HCT116 (cell line): ENCODE measurements at regions not wholly inside any gene's neighbourhood (a gene's known extent, or its start where the extent isn't known, plus 50 kb on each side); places are given as distances from the start of the nearest gene placed in this dataset.

ENCODE experiments used
- ATAC-seq: fragments of 200-7000 bp; cut with Tn5 transposase; 2 replicates; pipeline ENCODE4 v1.9.1; 2020; ENCODE audit warnings: mild to moderate bottlenecking, moderate library complexity
- BruUV-seq: library from RNA; stranded (reverse); fragments of 400-500 nt; replicated peaks from 2 replicates; lab custom pipeline; 2021; lab: Mats Ljungman, UMichigan
- CTCF ChIA-PET: fragments of 300-600 bp; sonication (Branson Sonifier 250); formaldehyde crosslinking; loops from one replicate; lab custom pipeline; 2021; ENCODE audit warnings: antibody characterized with exemption; lab: Charles Lee
- POLR2A ChIA-PET: fragments of 300-600, 350-600 bp; sonication (Branson Sonifier 250); formaldehyde crosslinking; loops from one replicate; lab custom pipeline; 2021; ENCODE audit warnings: antibody characterized with exemption; lab: Charles Lee
- RAD21 ChIA-PET, 2 experiments: fragments of 300-600 bp; sonication (Branson Sonifier 250); formaldehyde crosslinking; loops; one replicate each; lab custom pipeline; 2023; ENCODE audit warnings: low total read pairs in 2 of 2; ENCODE audit not compliant: uncharacterized antibody in 2 of 2, unreplicated experiment in 2 of 2, low non-redundant PET in 1 of 2; lab: Charles Lee
- DNase-seq: peaks from one replicate; pipeline ENCODE4 v3.0.0-alpha.2; 2010; ENCODE audit warnings: low read depth, low spot score
- H2AFZ ChIP-seq: fragments of 200-600 bp; shearing (Covaris generic), sonication (generic); 2 replicates; pipeline ENCODE4 v1.6.1; 2017; ENCODE audit warnings: low read depth, mixed run types, mixed read lengths, antibody characterized with exemption, low read length; ENCODE audit not compliant: poor library complexity, severe bottlenecking
- H3K27ac ChIP-seq: 2 replicates; pipeline ENCODE4 v1.5.1; 2012; ENCODE audit warnings: low read depth, low read length
- H3K27me3 ChIP-seq: fragments of 200-600 bp; sonication (generic); 2 replicates; pipeline ENCODE4 v1.6.1; 2016; ENCODE audit warnings: mixed run types, low read length, mixed read lengths; ENCODE audit not compliant: insufficient read depth
- H3K36me3 ChIP-seq, 2 experiments: fragments of 200-500 bp in 1 of 2; fragments of 200-600 bp in 1 of 2; sonication (Bioruptor generic) in 1 of 2; sonication (generic) in 1 of 2; 2 replicates each; pipeline versions ENCODE4 v1.5.1 to v1.6.1; 2014 to 2016; ENCODE audit warnings: low read length in 2 of 2, inconsistent platforms in 1 of 2, mixed read lengths in 1 of 2, mixed run types in 1 of 2; ENCODE audit not compliant: insufficient read depth in 2 of 2, control insufficient read depth in 1 of 2
- H3K4me1 ChIP-seq, 2 experiments: fragments of 200-600 bp in 1 of 2; sonication (generic) in 1 of 2; 2 replicates each; pipeline versions ENCODE4 v1.5.1 to v1.6.1; 2012 to 2017; ENCODE audit warnings: low read length in 2 of 2, inconsistent platforms in 1 of 2, mild to moderate bottlenecking in 1 of 2, mixed read lengths in 1 of 2, mixed run types in 1 of 2, moderate library complexity in 1 of 2; ENCODE audit not compliant: insufficient read depth in 2 of 2, control insufficient read depth in 1 of 2
- H3K4me2 ChIP-seq: fragments of 200-600 bp; sonication (generic); 2 replicates; pipeline ENCODE4 v1.6.1; 2017; ENCODE audit warnings: mixed run types, low read length, mixed read lengths
- H3K4me3 ChIP-seq, 2 experiments: fragments of 200-600 bp in 1 of 2; sonication (generic) in 1 of 2; replicated peaks in 1 of 2; 2 replicates each; pipeline ENCODE4 v1.5.1; 2011 to 2016; ENCODE audit warnings: low read length in 2 of 2, control low read depth in 1 of 2, low read depth in 1 of 2, mild to moderate bottlenecking in 1 of 2, mixed read lengths in 1 of 2, mixed run types in 1 of 2
- H3K79me2 ChIP-seq: fragments of 200-600 bp; sonication (generic); 2 replicates; pipeline ENCODE4 v1.6.1; 2017; ENCODE audit warnings: mild to moderate bottlenecking, mixed run types, low read length, moderate library complexity, mixed read lengths; ENCODE audit not compliant: insufficient read depth
- H3K9ac ChIP-seq: fragments of 200-600 bp; sonication (generic); 2 replicates; pipeline ENCODE4 v1.6.1; 2016; ENCODE audit warnings: low read length, mixed read lengths
- H3K9me2 ChIP-seq: fragments of 200-600 bp; sonication (generic), shearing (Covaris generic); 2 replicates; pipeline ENCODE4 v1.6.1; 2017; ENCODE audit warnings: mixed run types, mild to moderate bottlenecking, moderate library complexity; ENCODE audit not compliant: insufficient read depth
- H3K9me3 ChIP-seq, 2 experiments: fragments of 200-500 bp in 1 of 2; fragments of 200-600 bp in 1 of 2; sonication (Bioruptor generic) in 1 of 2; sonication (generic) in 1 of 2; 2 replicates each; pipeline ENCODE4 v1.6.1; 2014 to 2017; ENCODE audit warnings: low read length in 2 of 2, mixed read lengths in 2 of 2, inconsistent platforms in 1 of 2, low read depth in 1 of 2, mild to moderate bottlenecking in 1 of 2, mixed run types in 1 of 2, moderate library complexity in 1 of 2; ENCODE audit not compliant: control insufficient read depth in 1 of 2, insufficient read depth in 1 of 2
- H4K20me1 ChIP-seq: fragments of 200-600 bp; sonication (generic), shearing (Covaris generic); 2 replicates; pipeline ENCODE4 v1.6.1; 2017; ENCODE audit warnings: mixed run types, mild to moderate bottlenecking, moderate library complexity; ENCODE audit not compliant: insufficient read depth
- ATF3 ChIP-seq: IDR thresholded peaks from 2 replicates; pipeline ENCODE4 v1.6.1; 2012
- CEBPB ChIP-seq: IDR thresholded peaks from 2 replicates; pipeline ENCODE4 v1.6.1; 2012; ENCODE audit warnings: low read depth
- EGR1 ChIP-seq: IDR thresholded peaks from 2 replicates; pipeline ENCODE4 v1.6.1; 2012; ENCODE audit warnings: low read depth
- ELF1 ChIP-seq: IDR thresholded peaks from 2 replicates; pipeline ENCODE4 v1.6.1; 2012; ENCODE audit warnings: low read depth, borderline replicate concordance
- EZH2 ChIP-seq: fragments of 200-600 bp; sonication (generic); IDR thresholded peaks from 2 replicates; pipeline ENCODE4 v1.6.1; 2017; ENCODE audit warnings: antibody characterized with exemption, mixed run types
- EZH2phosphoT487 ChIP-seq: fragments of 200-600 bp; IDR thresholded peaks from 2 replicates; pipeline ENCODE4 v1.6.1; 2018; ENCODE audit warnings: antibody characterized with exemption, borderline replicate concordance
- FOSL1 ChIP-seq: IDR thresholded peaks from 2 replicates; pipeline ENCODE4 v1.6.1; 2012; ENCODE audit warnings: low read depth
- POLR2AphosphoS5 ChIP-seq: IDR thresholded peaks from 2 replicates; pipeline ENCODE4 v1.6.1; 2011; ENCODE audit warnings: mild to moderate bottlenecking, low read depth, low read length, moderate library complexity
- SP1 ChIP-seq: IDR thresholded peaks from 2 replicates; pipeline ENCODE4 v1.6.1; 2012; ENCODE audit warnings: low read depth
- TCF7L2 ChIP-seq: IDR thresholded peaks from 2 replicates; pipeline ENCODE4 v1.7.0; 2011; ENCODE audit warnings: borderline replicate concordance, inconsistent platforms; ENCODE audit not compliant: insufficient read depth, insufficient read length; ENCODE audit errors: extremely low read depth
- YY1 ChIP-seq: IDR thresholded peaks from 2 replicates; pipeline ENCODE4 v1.6.1; 2011; ENCODE audit warnings: low read length, low read depth, moderate library complexity, mild to moderate bottlenecking; ENCODE audit not compliant: insufficient replicate concordance; ENCODE audit errors: extremely low read depth
- ZFX ChIP-seq: fragments of 450-650 bp; IDR thresholded peaks from 2 replicates; pipeline ENCODE4 v1.6.1; 2017
- ZNF274 ChIP-seq: fragments of 200-500 bp; sonication (Bioruptor generic); IDR thresholded peaks from 2 replicates; pipeline ENCODE4 v1.6.1; 2014; ENCODE audit warnings: mild to moderate bottlenecking, low read depth, low read length, inconsistent platforms
- intact Hi-C: fragments of 100-400 bp; cut with micrococcal nuclease; formaldehyde crosslinking; loops from 2 replicates; pipeline ENCODE4 v1.10.0; 2022

DNA sequence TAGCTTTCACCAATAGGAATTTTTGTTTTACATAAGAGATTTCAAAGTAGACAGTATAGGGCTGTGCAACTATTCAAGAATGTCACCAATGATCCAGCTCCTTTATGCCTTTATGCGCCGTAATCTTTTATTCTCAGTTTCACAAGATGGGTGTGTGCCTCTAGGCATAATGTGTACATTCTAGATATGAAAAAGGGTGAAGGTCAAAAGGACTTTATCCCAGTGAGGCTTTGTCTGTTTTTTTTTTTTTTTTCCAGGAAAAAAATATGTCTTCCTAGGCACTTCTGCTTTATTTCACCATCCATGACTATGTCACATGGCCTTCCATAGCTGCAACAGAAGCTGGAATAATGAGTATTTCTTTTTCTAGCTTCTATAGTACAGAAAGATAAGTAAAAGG lies 142.3 kb upstream of the IGF1 start:
- ChIA-PET POLR2A (no interaction called here), CTCF (no interaction called here), RAD21 (no interaction called here)
- Histone ChIP-seq H3K36me3 (no peaks in the 10 kb centered on the region), H3K9me2 (peaks cover 3% of the 10 kb centered on the region; the same call in 1 of the 2 replicates), H3K9me3 (0 out of 4 replicates have a peak, but pooled peaks cover 0 to 4% of the 10 kb centered on the region in 2 experiments), H3K4me1 (no peaks in the 10 kb centered on the region), H3K79me2 (no peaks in the 10 kb centered on the region), H3K27me3 (no peaks in the 10 kb centered on the region), H4K20me1 (no peaks in the 10 kb centered on the region), H3K27ac (no peak overlapping the region), H3K4me2 (no peak overlapping the region), H3K4me3 (no peak overlapping the region), H3K9ac (no peak overlapping the region), H2AFZ (no peak overlapping the region)
- ATAC-seq (no peak), DNase-seq (no peak)
- intact Hi-C loops = no loop called here
- no peak for TF ChIP-seq TCF7L2
- no peak for TF ChIP-seq EZH2
- no peak for TF ChIP-seq ZFX
- TF ChIP-seq YY1 = no peak
- TF ChIP-seq ZNF274 = no peak
- no peak for TF ChIP-seq EZH2phosphoT487
- TF ChIP-seq ATF3 = no peak
- no peak for TF ChIP-seq CEBPB
- TF ChIP-seq EGR1 = no peak
- TF ChIP-seq FOSL1 = no peak
- TF ChIP-seq POLR2AphosphoS5 = no peak
- no peak for TF ChIP-seq ELF1
- no peak for TF ChIP-seq SP1
- BruUV-seq = no TSS peak
